Medulla oblongata (tissue), 1 donor: ENCODE measurements at regions not wholly inside any gene's neighbourhood (a gene's known extent, or its start where the extent isn't known, plus 50 kb on each side); places are given as distances from the start of the nearest gene placed in this dataset.
"Not testable (repeated sequence)": the region's sequence is repeated elsewhere in the genome, so short reads cannot be mapped to it uniquely, and the experiment has no call there.

Source experiments
- DNase-seq: peaks from one replicate; pipeline ENCODE4 v3.0.0-alpha.2; 2015; ENCODE audit errors: extremely low spot score

GRCh38 chrX:13386636-13387035 lies 66.8 kb upstream of the ATXN3L start:
- no peak for DNase-seq

- no peak for DNase-seq
These were observed 66.2 kb upstream of the ATXN3L start for GRCh38 chrX:13386092-13386491.

GRCh38 chrX:13383907-13384306 lies 64.1 kb upstream of the ATXN3L start:
- DNase-seq: no peak

GRCh38 chrX:13381514-13381913 lies 61.7 kb upstream of the ATXN3L start:
- no peak for DNase-seq

GRCh38 chrX:13380211-13380610 lies 60.4 kb upstream of the ATXN3L start:
- DNase-seq: no peak

- DNase-seq: not testable (repeated sequence)
These were observed 59.0 kb upstream of the ATXN3L start for GRCh38 chrX:13378562-13379518.

GRCh38 chrX:13377550-13377934 lies 57.7 kb upstream of the ATXN3L start:
- DNase-seq: no peak

- DNase-seq: no peak
These were observed 57.1 kb upstream of the ATXN3L start for GRCh38 chrX:13376857-13377549.

GRCh38 chrX:13375596-13375995 lies 55.7 kb upstream of the ATXN3L start:
- not testable (repeated sequence) for DNase-seq

GRCh38 chrX:13374364-13374763 lies 54.5 kb upstream of the ATXN3L start:
- no peak for DNase-seq

- no peak for DNase-seq
These were observed 53.8 kb upstream of the ATXN3L start for GRCh38 chrX:13373431-13374187.

GRCh38 chrX:13373027-13373426 lies 53.2 kb upstream of the ATXN3L start:
- no peak for DNase-seq

- DNase-seq: no peak
These were observed 52.5 kb upstream of the ATXN3L start for GRCh38 chrX:13372203-13372980.

- DNase-seq: no peak
These were observed 51.3 kb upstream of the ATXN3L start for GRCh38 chrX:13371186-13371585.

- DNase-seq: no peak
These were observed 50.9 kb upstream of the ATXN3L start for GRCh38 chrX:13370713-13371112.
